ENCODE measurements at regions not wholly inside any gene's neighbourhood (a gene's known extent, or its start where the extent isn't known, plus 50 kb on each side); places are given as distances from the start of the nearest gene placed in this dataset.

DNA sequence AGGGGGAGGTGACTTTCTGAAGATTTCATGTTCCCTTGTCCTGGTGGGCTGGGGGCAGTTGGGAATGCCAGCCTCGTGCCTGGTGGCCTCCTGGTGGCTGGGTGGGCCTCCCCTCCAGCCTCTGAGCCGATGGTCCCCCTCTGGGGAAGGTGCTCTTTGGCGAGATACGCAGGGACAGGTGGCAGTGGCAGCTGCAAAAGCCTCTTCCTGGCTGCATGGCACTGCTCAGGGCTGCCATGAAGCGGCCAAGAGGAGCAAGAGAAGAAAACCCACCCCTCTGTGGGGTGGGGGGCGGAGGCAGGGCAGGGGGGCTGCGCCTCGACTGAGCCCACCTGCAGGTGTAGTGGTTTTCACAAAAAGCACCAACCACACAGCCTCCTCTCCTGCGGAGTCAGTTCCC, 61.8 kb upstream of the PHF21B start:
- no peak overlapping the region for H3K27ac ChIP-seq
- H3K4me1 ChIP-seq: peaks cover 0 to 17% (median 5%) of the 10 kb centered on the region in 3 donors
- H3K4me3 ChIP-seq: no peak overlapping the region
- H3K9me3 ChIP-seq: no peaks in the 10 kb centered on the region
- H3K36me3 ChIP-seq: no peaks in the 10 kb centered on the region
- 38 to 43% methylated on average over 2 to 4 of the region's 9 CpGs for WGBS, 2 donors
- intact Hi-C loops (cut with DNase I): no loop called here
- no peak for TF ChIP-seq POLR2A (IDR thresholded peaks at IDR 0.05)
- TF ChIP-seq, protein P1, sequence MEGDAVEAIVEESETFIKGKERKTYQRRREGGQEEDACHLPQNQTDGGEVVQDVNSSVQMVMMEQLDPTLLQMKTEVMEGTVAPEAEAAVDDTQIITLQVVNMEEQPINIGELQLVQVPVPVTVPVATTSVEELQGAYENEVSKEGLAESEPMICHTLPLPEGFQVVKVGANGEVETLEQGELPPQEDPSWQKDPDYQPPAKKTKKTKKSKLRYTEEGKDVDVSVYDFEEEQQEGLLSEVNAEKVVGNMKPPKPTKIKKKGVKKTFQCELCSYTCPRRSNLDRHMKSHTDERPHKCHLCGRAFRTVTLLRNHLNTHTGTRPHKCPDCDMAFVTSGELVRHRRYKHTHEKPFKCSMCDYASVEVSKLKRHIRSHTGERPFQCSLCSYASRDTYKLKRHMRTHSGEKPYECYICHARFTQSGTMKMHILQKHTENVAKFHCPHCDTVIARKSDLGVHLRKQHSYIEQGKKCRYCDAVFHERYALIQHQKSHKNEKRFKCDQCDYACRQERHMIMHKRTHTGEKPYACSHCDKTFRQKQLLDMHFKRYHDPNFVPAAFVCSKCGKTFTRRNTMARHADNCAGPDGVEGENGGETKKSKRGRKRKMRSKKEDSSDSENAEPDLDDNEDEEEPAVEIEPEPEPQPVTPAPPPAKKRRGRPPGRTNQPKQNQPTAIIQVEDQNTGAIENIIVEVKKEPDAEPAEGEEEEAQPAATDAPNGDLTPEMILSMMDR (IDR thresholded peaks at IDR 0.05): no peak
- DNase-seq: no peak
- peaks cover 0 to 70% (median 0%) of the 10 kb centered on the region in 4 donors for H3K27me3 ChIP-seq

DNA sequence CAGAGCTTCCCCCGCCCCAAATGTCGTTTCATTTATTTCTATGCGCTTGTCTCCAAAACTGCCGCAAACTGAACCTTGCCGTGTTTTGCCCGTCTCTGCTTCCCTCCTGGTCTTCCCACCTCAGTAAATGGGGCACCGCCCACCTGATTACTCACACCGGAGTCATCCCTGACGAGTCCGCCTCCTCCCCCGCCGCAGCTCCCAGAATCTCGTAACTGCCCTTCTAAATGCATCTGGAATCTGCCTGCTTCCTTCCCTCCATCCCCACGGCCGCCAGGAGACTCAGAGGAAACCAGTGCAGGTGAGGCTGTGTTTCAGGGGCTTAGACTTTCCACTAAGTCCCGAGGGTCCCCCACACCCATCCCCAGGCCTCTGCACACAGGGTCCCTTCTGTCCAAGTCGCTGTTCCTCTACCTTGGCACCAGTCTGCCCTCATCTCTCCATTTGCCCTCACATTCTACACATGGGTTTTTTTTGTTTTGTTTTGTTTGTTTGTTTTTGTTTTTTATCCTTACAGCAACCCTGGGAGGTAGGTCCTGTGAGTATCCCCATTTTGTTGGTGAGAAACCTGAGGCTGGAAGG, 62.6 kb upstream of the PHF21B start:
- H3K4me3 ChIP-seq: no peak overlapping the region
- 13 to 24% methylated on average over 17 of the region's 17 CpGs for WGBS, 2 donors

DNA sequence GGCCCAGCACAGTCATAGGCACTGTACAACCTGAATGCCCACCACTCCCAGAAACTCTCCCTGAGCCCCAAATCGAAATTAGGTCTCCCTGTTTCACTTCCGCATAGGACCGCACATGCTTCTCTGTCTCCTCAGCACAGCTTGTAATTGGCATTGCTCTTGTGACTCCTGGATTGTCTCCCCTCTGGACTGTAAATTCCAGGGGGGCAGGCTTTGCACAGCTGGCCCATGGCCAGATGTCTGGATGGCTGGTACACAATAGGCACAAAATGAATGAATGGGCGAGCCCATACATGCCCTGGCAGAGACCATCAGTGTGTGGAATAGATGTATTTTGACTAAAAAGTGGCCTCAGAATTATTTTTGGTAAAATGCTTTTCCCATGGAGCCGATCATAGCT, 63.3 kb upstream of the PHF21B start:
- WGBS, 2 donors: 60 to 61% methylated on average over 3 of the region's 5 CpGs
- no peak for DNase-seq

More for the DNA sequence above, 62.6 kb upstream of the PHF21B start:
- H3K9me3 ChIP-seq: no peaks in the 10 kb centered on the region
- no peak overlapping the region for H3K27ac ChIP-seq
- H3K27me3 ChIP-seq: peaks cover 0 to 75% (median 0%) of the 10 kb centered on the region in 4 donors
- no peak for DNase-seq
- intact Hi-C loops (cut with DNase I): no loop called here
- H3K4me1 ChIP-seq: peaks cover 0 to 17% (median 5%) of the 10 kb centered on the region in 3 donors
- H3K36me3 ChIP-seq: no peaks in the 10 kb centered on the region
- TF ChIP-seq, protein P1 (IDR thresholded peaks at IDR 0.05): no peak
- no peak for TF ChIP-seq POLR2A (IDR thresholded peaks at IDR 0.05)

DNA sequence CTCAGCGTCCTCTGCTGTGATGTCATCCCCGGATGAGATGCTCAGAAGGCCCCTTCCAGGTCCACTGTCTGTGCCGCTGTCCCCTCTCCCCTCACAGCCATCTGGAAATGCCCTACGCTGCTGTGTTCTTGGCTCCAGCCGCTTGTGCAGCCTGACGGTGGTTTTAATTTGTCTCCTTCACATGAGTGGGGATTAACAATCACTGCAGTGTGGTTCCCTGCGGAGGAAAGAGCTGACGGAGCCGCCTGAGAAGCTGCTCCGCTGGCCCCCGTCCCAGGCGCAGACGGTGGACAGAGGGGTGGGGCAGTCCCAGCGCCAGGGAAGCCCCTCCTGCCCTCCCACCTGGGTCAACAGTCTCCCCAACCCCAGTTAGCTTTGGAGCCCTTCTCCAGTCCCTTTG, 67.5 kb upstream of the PHF21B start:
- Histone ChIP-seq H3K27ac (no peak overlapping the region), H3K36me3 (no peaks in the 10 kb centered on the region), H3K27me3 (peaks cover 0 to 79% (median 2%) of the 10 kb centered on the region in 4 donors), H3K4me3 (no peak overlapping the region), H3K9me3 (no peaks in the 10 kb centered on the region), H3K4me1 (peaks cover 0 to 11% (median 4%) of the 10 kb centered on the region in 3 donors)
- 52 to 75% methylated on average over 2 to 6 of the region's 14 CpGs for WGBS, 2 donors
- DNase-seq: no peak
- intact Hi-C loops (cut with DNase I): no loop called here
- TF ChIP-seq, protein P1 (IDR thresholded peaks at IDR 0.05): no peak
- TF ChIP-seq POLR2A (IDR thresholded peaks at IDR 0.05): no peak

More for the DNA sequence above, 63.3 kb upstream of the PHF21B start:
- Histone ChIP-seq H3K4me3 (no peak overlapping the region), H3K9me3 (no peaks in the 10 kb centered on the region), H3K27ac (no peak overlapping the region), H3K36me3 (no peaks in the 10 kb centered on the region), H3K27me3 (peaks cover 0 to 82% (median 2%) of the 10 kb centered on the region in 4 donors), H3K4me1 (peaks cover 0 to 17% (median 5%) of the 10 kb centered on the region in 3 donors)
- intact Hi-C loops (cut with DNase I): no loop called here
- TF ChIP-seq, protein P1 (IDR thresholded peaks at IDR 0.05): no peak
- no peak for TF ChIP-seq POLR2A (IDR thresholded peaks at IDR 0.05)

DNA sequence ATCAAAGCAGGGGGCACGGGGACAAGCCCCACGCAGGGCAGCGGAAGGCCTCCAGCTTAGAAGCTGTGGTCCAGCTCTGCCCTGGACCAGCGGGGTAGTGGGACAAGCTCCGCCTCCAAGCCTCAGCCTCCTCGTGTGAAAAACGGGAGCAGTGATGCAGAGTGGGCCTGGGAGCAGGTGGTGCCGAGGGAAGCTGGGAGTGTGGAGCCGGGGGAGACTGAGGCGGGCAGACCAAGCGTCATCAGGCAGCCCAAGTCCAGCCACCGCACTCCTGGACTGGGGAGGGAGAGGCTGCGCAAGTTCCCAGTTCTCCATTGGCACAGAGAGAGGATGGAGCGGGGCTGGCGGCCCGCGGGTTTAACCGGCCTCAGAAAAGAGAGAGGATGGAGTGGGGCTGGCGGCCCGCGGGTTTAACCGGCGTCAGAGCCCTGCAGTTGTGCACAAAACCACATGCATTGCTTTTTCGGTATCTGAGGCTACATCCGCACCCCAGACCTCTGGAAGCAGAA, 68.1 kb upstream of the PHF21B start:
- intact Hi-C loops (cut with DNase I): no loop called here
- TF ChIP-seq, protein P1 (IDR thresholded peaks at IDR 0.05): no peak
- no peak for TF ChIP-seq POLR2A (IDR thresholded peaks at IDR 0.05)
- H3K27me3 ChIP-seq: peaks cover 0 to 79% (median 2%) of the 10 kb centered on the region in 4 donors
- H3K9me3 ChIP-seq: no peaks in the 10 kb centered on the region
- no peak overlapping the region for H3K4me3 ChIP-seq
- H3K36me3 ChIP-seq: no peaks in the 10 kb centered on the region
- no peak overlapping the region for H3K27ac ChIP-seq
- 23 to 29% methylated on average over 5 to 19 of the region's 25 CpGs for WGBS, 2 donors
- no peak for DNase-seq
- H3K4me1 ChIP-seq: peaks cover 0 to 5% (median 0%) of the 10 kb centered on the region in 3 donors

Data from esophagus squamous epithelium (tissue), 5 donors.